KMS-11 (cell line): ENCODE measurements at regions not wholly inside any gene's neighbourhood (a gene's known extent, or its start where the extent isn't known, plus 50 kb on each side); places are given as distances from the start of the nearest gene placed in this dataset.

Experiments
- H2AFZ ChIP-seq: fragments of 200-600 bp; sonication (generic); 2 replicates; pipeline ENCODE4 v1.6.1; 2016; ENCODE audit warnings: antibody characterized with exemption, mixed run types, low read depth
- H3K27ac ChIP-seq: fragments of 200-600 bp; sonication (generic); 2 replicates; pipeline ENCODE4 v1.6.1; 2016; ENCODE audit warnings: mild to moderate bottlenecking, mixed run types
- H3K27me3 ChIP-seq: fragments of 200-600 bp; sonication (generic); 2 replicates; pipeline ENCODE4 v1.6.1; 2017; ENCODE audit warnings: mild to moderate bottlenecking, low read depth, mixed run types, moderate library complexity; ENCODE audit not compliant: insufficient read depth
- H3K36me3 ChIP-seq: fragments of 200-600 bp; sonication (generic); 2 replicates; pipeline ENCODE4 v1.6.1; 2017; ENCODE audit warnings: mild to moderate bottlenecking, mixed run types; ENCODE audit not compliant: insufficient read depth
- H3K4me1 ChIP-seq: fragments of 200-600 bp; sonication (generic); 2 replicates; pipeline ENCODE4 v1.6.1; 2016; ENCODE audit warnings: mild to moderate bottlenecking, low read depth, mixed run types; ENCODE audit not compliant: poor library complexity, severe bottlenecking
- H3K4me2 ChIP-seq: fragments of 200-600 bp; sonication (generic); 2 replicates; pipeline ENCODE4 v1.7.0; 2016; ENCODE audit warnings: mild to moderate bottlenecking, mixed run types
- H3K4me3 ChIP-seq: fragments of 200-600 bp; sonication (generic); IDR thresholded peaks from 2 replicates; pipeline ENCODE4 v1.6.1; 2017; ENCODE audit warnings: low read depth, low read length, mixed read lengths; ENCODE audit not compliant: insufficient read depth
- H3K79me2 ChIP-seq: fragments of 200-600 bp; sonication (generic); 2 replicates; pipeline ENCODE4 v1.6.1; 2016; ENCODE audit warnings: low read depth, mixed run types; ENCODE audit not compliant: insufficient read depth
- H3K9ac ChIP-seq: fragments of 200-600 bp; sonication (generic); 2 replicates; pipeline ENCODE4 v1.6.1; 2016; ENCODE audit warnings: mild to moderate bottlenecking, mixed run types
- H4K20me1 ChIP-seq: fragments of 200-600 bp; sonication (generic); 2 replicates; pipeline ENCODE4 v1.6.1; 2016; ENCODE audit warnings: mild to moderate bottlenecking, mixed run types; ENCODE audit not compliant: insufficient read depth
- TF ChIP-seq, protein P1 (sequence below): fragments of 200-600 bp; sonication (generic); conservative IDR thresholded peaks from 2 replicates; pipeline ENCODE4 v1.6.1; 2017; ENCODE audit warnings: low read depth, mild to moderate bottlenecking, antibody characterized with exemption, low read length, moderate library complexity, mixed read lengths

DNA sequence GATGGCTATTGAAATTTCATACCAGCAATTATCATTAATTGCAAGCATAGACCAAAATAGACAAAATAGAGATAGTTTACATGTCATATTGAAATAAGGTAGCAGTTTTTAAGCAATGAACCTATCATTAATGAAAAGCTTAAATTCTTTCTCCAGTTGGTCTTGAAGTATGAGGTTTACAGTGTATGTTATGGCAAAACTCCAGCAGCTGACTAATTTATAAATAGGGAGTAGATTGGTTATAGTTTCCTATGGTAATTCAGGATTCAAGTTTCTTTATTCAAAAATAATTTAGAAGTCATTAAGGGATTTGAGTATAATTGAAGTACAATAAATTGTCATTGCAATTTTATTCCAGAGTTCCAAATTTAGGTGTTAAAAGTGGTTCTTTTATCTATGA, 69.6 kb upstream of the COL5A2 start:
- no peak overlapping the region for H3K9ac ChIP-seq
- H3K27me3 ChIP-seq, result no peaks in the 10 kb centered on the region
- H3K79me2 ChIP-seq, result no peaks in the 10 kb centered on the region
- no peaks in the 10 kb centered on the region for H3K4me1 ChIP-seq
- no peak overlapping the region for H2AFZ ChIP-seq
- no peak overlapping the region for H3K4me2 ChIP-seq
- H3K4me3 ChIP-seq, result no peak overlapping the region
- no peak overlapping the region for H3K27ac ChIP-seq
- no peaks in the 10 kb centered on the region for H3K36me3 ChIP-seq
- H4K20me1 ChIP-seq, result no peaks in the 10 kb centered on the region
- TF ChIP-seq, protein P1, sequence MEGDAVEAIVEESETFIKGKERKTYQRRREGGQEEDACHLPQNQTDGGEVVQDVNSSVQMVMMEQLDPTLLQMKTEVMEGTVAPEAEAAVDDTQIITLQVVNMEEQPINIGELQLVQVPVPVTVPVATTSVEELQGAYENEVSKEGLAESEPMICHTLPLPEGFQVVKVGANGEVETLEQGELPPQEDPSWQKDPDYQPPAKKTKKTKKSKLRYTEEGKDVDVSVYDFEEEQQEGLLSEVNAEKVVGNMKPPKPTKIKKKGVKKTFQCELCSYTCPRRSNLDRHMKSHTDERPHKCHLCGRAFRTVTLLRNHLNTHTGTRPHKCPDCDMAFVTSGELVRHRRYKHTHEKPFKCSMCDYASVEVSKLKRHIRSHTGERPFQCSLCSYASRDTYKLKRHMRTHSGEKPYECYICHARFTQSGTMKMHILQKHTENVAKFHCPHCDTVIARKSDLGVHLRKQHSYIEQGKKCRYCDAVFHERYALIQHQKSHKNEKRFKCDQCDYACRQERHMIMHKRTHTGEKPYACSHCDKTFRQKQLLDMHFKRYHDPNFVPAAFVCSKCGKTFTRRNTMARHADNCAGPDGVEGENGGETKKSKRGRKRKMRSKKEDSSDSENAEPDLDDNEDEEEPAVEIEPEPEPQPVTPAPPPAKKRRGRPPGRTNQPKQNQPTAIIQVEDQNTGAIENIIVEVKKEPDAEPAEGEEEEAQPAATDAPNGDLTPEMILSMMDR, result no peak

DNA sequence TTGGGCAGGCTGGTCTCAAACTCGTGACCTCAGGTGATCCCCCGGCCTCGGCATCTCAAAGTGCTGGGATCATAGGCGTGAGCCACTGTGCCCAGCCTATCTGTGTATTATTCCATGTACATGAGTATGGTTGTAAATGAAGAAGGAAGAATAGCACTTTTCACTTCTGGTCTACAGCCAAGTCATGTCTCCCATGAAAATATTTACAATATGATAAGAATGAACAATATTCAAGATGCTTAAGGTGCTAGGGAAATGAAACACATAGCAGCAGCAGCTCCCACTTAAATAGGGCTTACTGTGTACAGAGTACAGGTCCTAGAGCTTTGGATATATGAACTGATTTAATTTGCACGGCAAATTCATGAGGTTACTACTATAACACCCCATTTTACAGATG, 70.3 kb upstream of the COL5A2 start:
- Histone ChIP-seq H2AFZ (no peak overlapping the region), H3K27me3 (no peaks in the 10 kb centered on the region), H3K4me1 (no peaks in the 10 kb centered on the region), H3K79me2 (no peaks in the 10 kb centered on the region), H4K20me1 (no peaks in the 10 kb centered on the region), H3K36me3 (no peaks in the 10 kb centered on the region), H3K4me3 (no peak overlapping the region), H3K4me2 (no peak overlapping the region), H3K27ac (no peak overlapping the region), H3K9ac (no peak overlapping the region)
- TF ChIP-seq, protein P1, result no peak

DNA sequence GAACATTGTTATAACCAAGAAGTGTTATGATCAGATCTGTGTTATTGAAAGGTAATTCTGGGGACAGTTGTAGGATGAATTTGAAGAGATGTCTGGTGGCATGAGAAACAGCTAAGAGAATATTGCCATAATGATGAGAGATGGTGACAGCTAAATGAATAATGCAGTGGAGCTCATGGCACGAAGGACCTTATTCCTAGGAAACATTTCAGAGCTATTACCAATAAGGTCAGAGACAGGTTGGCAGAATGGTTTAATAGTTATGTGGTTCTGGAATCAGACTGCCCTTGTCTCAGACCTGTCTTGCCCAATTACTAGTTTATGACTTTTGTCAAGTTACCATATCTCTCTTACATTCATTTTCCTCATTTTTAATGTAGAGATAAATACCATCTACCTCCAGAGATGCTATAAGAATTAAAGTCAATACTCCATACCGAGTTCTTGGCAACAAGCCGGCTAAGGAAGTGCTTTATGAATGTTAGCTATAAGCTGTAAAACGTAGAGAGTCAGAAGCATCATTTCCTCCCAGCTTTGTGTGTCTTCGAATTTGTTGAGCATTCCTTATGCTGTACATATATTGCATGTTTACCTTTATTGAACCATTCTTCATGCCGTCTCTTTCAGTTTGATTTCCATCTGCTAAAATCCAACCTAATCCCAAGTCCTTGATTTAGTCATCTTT, 73.6 kb upstream of the COL5A2 start:
- no peaks in the 10 kb centered on the region for H3K4me1 ChIP-seq
- no peak overlapping the region for H3K4me2 ChIP-seq
- no peaks in the 10 kb centered on the region for H4K20me1 ChIP-seq
- TF ChIP-seq, protein P1, result no peak
- no peaks in the 10 kb centered on the region for H3K36me3 ChIP-seq
- no peaks in the 10 kb centered on the region for H3K27me3 ChIP-seq
- H2AFZ ChIP-seq, result no peak overlapping the region
- H3K27ac ChIP-seq, result no peak overlapping the region
- H3K4me3 ChIP-seq, result no peak overlapping the region
- H3K9ac ChIP-seq, result no peak overlapping the region
- no peaks in the 10 kb centered on the region for H3K79me2 ChIP-seq

DNA sequence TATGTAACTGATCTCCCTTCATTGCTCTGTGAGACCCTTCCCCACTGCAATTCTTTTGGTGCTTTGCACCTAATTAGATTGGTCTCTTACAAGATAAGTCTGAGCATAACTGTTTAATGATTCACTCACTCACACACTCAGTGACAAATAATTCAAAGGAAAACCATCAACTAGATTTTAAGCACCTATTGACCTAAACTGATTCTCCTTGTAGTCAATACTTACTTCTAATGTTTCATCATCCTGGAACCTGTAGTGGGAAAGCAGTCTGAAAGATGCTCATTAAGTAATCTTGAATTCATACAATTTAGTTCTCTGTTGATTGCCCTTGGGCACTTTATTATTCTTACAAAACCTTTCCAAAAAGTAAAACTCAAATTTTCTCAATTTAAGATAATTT, 74.3 kb upstream of the COL5A2 start:
- TF ChIP-seq, protein P1, result no peak
- Histone ChIP-seq H3K4me3 (no peak overlapping the region), H3K27ac (no peak overlapping the region), H3K9ac (no peak overlapping the region), H2AFZ (no peak overlapping the region), H3K4me2 (no peak overlapping the region), H3K79me2 (no peaks in the 10 kb centered on the region), H3K27me3 (no peaks in the 10 kb centered on the region), H4K20me1 (no peaks in the 10 kb centered on the region), H3K4me1 (no peaks in the 10 kb centered on the region), H3K36me3 (no peaks in the 10 kb centered on the region)
